Erythroblast (primary cell): ENCODE measurements at regions not wholly inside any gene's neighbourhood (a gene's known extent, or its start where the extent isn't known, plus 50 kb on each side); places are given as distances from the start of the nearest gene placed in this dataset.

ENCODE experiments used
- GATA1 ChIP-seq: IDR thresholded peaks from 2 replicates; pipeline ENCODE4 v1.6.1; 2011; ENCODE audit warnings: low read depth, mild to moderate bottlenecking, control low read depth, low read length, moderate library complexity
- POLR2A ChIP-seq: IDR thresholded peaks from 2 replicates; pipeline ENCODE4 v1.6.1; 2011; ENCODE audit warnings: mild to moderate bottlenecking, low read length

DNA sequence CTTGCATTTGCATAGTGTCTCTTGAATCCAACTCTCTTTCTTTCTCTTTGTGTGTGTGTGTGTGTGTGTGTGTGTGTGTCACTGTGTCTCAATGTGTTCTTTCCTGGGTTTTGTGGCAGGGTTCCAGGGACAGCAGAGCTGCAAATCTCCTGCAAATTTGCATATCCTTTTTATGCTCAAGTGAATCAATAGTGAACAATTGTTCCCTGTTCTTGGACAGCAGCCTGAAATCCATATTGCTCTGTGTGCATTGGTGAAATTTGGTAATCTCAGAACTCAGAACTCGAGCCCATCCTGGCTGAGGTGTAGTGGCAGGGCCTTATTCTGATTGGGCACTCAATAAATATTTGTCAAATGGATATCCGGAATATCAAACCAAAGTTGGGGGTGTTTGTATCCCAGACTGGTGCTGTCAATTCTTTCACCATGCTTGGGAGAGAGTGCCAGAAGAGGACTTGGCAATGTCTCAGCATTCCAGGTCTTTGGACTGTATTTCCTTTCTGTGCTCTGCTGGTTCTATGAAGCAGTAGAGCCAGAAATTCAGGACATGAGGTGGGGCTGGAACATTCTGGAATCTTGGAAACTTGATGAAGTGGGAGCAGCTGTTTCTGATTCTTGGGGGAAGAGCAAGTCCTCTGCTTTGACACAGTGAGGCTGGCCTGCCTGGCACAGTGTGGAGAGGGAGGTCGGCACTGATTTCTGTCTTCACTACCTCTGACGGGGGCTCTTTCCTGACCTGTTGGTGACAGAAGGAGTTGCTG is 380.6 kb upstream of the C2CD4B start:
- TF ChIP-seq POLR2A (no peak), GATA1 (no peak)
